GM23248 (cell line): ENCODE measurements at regions not wholly inside any gene's neighbourhood (a gene's known extent, or its start where the extent isn't known, plus 50 kb on each side); places are given as distances from the start of the nearest gene placed in this dataset.

Experiments
- DNase-seq: peaks from one replicate; pipeline ENCODE4 v3.0.0-alpha.2; 2015
- H2AFZ ChIP-seq: fragments of 200-600 bp; sonication (generic); 2 replicates; pipeline ENCODE4 v1.6.1; 2016; ENCODE audit warnings: antibody characterized with exemption
- H3F3A ChIP-seq: fragments of 200-600 bp; sonication (generic); 2 replicates; pipeline ENCODE4 v1.6.1; 2016; ENCODE audit warnings: mild to moderate bottlenecking, antibody characterized with exemption, mixed run types; ENCODE audit not compliant: insufficient read depth
- H3K27ac ChIP-seq: fragments of 200-600 bp; sonication (generic); 2 replicates; pipeline ENCODE4 v1.5.1; 2016; ENCODE audit warnings: mild to moderate bottlenecking
- H3K27me3 ChIP-seq: fragments of 200-600 bp; sonication (generic); replicated peaks from 2 replicates; pipeline ENCODE4 v1.6.1; 2016; ENCODE audit warnings: mild to moderate bottlenecking; ENCODE audit not compliant: insufficient read depth
- H3K36me3 ChIP-seq: fragments of 200-600 bp; sonication (generic); 2 replicates; pipeline ENCODE4 v1.6.1; 2016; ENCODE audit warnings: low read depth, mild to moderate bottlenecking
- H3K4me1 ChIP-seq: fragments of 200-600 bp; sonication (generic); 2 replicates; pipeline ENCODE4 v1.6.1; 2016; ENCODE audit warnings: mild to moderate bottlenecking; ENCODE audit not compliant: insufficient read depth
- H3K4me2 ChIP-seq: fragments of 200-600 bp; sonication (generic); one replicate; pipeline ENCODE4 v1.6.1; 2016; ENCODE audit warnings: mild to moderate bottlenecking; ENCODE audit not compliant: unreplicated experiment
- H3K4me3 ChIP-seq: fragments of 200-600 bp; sonication (generic); 2 replicates; pipeline ENCODE4 v1.5.1; 2016; ENCODE audit warnings: mild to moderate bottlenecking
- H3K79me2 ChIP-seq: fragments of 200-600 bp; sonication (generic); 2 replicates; pipeline ENCODE4 v1.6.1; 2016; ENCODE audit warnings: mild to moderate bottlenecking; ENCODE audit not compliant: insufficient read depth
- H3K9ac ChIP-seq: fragments of 200-600 bp; sonication (generic); 2 replicates; pipeline ENCODE4 v1.6.1; 2016; ENCODE audit warnings: mild to moderate bottlenecking
- H3K9me2 ChIP-seq: fragments of 200-600 bp; sonication (generic); 2 replicates; pipeline ENCODE4 v1.6.1; 2016; ENCODE audit warnings: mixed run types, mild to moderate bottlenecking, moderate library complexity; ENCODE audit not compliant: insufficient read depth
- H3K9me3 ChIP-seq: fragments of 200-600 bp; sonication (generic); one replicate; pipeline ENCODE4 v1.6.1; 2017; ENCODE audit warnings: low read depth
- H4K20me1 ChIP-seq: fragments of 200-600 bp; sonication (generic); 2 replicates; pipeline ENCODE4 v1.6.0; 2016; ENCODE audit not compliant: insufficient read depth
- EZH2 ChIP-seq: fragments of 200-600 bp; sonication (generic); IDR thresholded peaks from 2 replicates; pipeline ENCODE4 v1.6.1; 2018; ENCODE audit warnings: antibody characterized with exemption, mild to moderate bottlenecking; ENCODE audit not compliant: insufficient read depth, poor library complexity, severe bottlenecking
- EZH2phosphoT487 ChIP-seq: fragments of 200-600 bp; sonication (generic); IDR thresholded peaks from 2 replicates; pipeline ENCODE4 v1.6.1; 2018; ENCODE audit warnings: antibody characterized with exemption, moderate library complexity, mild to moderate bottlenecking, low read depth; ENCODE audit not compliant: insufficient read depth
- WGBS, 2 experiments: methylation state at CpG; one replicate each; pipeline ENCODE4 v1.1.6; 2015 to 2017; ENCODE audit warnings: low lambda C conversion rate in 2 of 2, low coverage in 1 of 2; ENCODE audit errors: missing lambda C conversion rate in 2 of 2; 5-methylcytosine and 5-hydroxymethylcytosine counted together
- in situ Hi-C: fragments of 300-500 bp; cut with MboI; formaldehyde crosslinking; loops from 2 replicates; pipeline ENCODE4 v1.15.0; 2020

GRCh38 chrX:35351795-35352483 lies 409.3 kb downstream of the FAM47B start:
- Histone ChIP-seq H3K4me2 (no peak overlapping the region), H3K36me3 (no peaks in the 10 kb centered on the region), H3K9me3 (no peaks in the 10 kb centered on the region), H4K20me1 (no peaks in the 10 kb centered on the region), H3K9me2 (no peaks in the 10 kb centered on the region), H2AFZ (no peak overlapping the region), H3K4me3 (no peak overlapping the region), H3F3A (no peaks in the 10 kb centered on the region), H3K79me2 (no peaks in the 10 kb centered on the region), H3K27me3 (no peaks in the 10 kb centered on the region), H3K27ac (no peak overlapping the region), H3K9ac (no peak overlapping the region), H3K4me1 (no peaks in the 10 kb centered on the region)
- 35 to 50% methylated on average over 5 of the region's 5 CpGs for WGBS, 2 experiments
- in situ Hi-C loops = no loop called here
- TF ChIP-seq EZH2phosphoT487 (no peak), EZH2 (no peak)
- no peak for DNase-seq

- Histone ChIP-seq H4K20me1 (no peaks in the 10 kb centered on the region), H3K4me1 (no peaks in the 10 kb centered on the region), H3K4me3 (no peak overlapping the region), H3K27ac (no peak overlapping the region), H3K79me2 (no peaks in the 10 kb centered on the region), H3K9ac (no peak overlapping the region), H3K9me3 (no peaks in the 10 kb centered on the region), H3K27me3 (no peaks in the 10 kb centered on the region), H3K36me3 (no peaks in the 10 kb centered on the region), H3K9me2 (no peaks in the 10 kb centered on the region), H3K4me2 (no peak overlapping the region), H2AFZ (no peak overlapping the region), H3F3A (no peaks in the 10 kb centered on the region)
- no peak for TF ChIP-seq EZH2phosphoT487
- no peak for TF ChIP-seq EZH2
- in situ Hi-C loops = no loop called here
- WGBS, 2 experiments = 5 to 6% methylated on average over 3 of the region's 3 CpGs
- DNase-seq = no peak
Observed at GRCh38 chrX:35357656-35358055, 415.1 kb downstream of the FAM47B start.

GRCh38 chrX:35362866-35363265 lies 420.3 kb downstream of the FAM47B start:
- H3K9ac ChIP-seq = no peak overlapping the region
- H2AFZ ChIP-seq = no peak overlapping the region
- no peaks in the 10 kb centered on the region for H4K20me1 ChIP-seq
- no peaks in the 10 kb centered on the region for H3K4me1 ChIP-seq
- H3K9me2 ChIP-seq = no peaks in the 10 kb centered on the region
- no peaks in the 10 kb centered on the region for H3F3A ChIP-seq
- H3K9me3 ChIP-seq = no peaks in the 10 kb centered on the region
- H3K4me3 ChIP-seq = no peak overlapping the region
- H3K36me3 ChIP-seq = no peaks in the 10 kb centered on the region
- H3K79me2 ChIP-seq = no peaks in the 10 kb centered on the region
- no peaks in the 10 kb centered on the region for H3K27me3 ChIP-seq
- WGBS, 2 experiments = 25 to 29% methylated on average over 4 of the region's 4 CpGs
- in situ Hi-C loops = no loop called here
- H3K4me2 ChIP-seq = no peak overlapping the region
- DNase-seq = no peak
- H3K27ac ChIP-seq = no peak overlapping the region
- TF ChIP-seq EZH2 (no peak), EZH2phosphoT487 (no peak)

- no peaks in the 10 kb centered on the region for H3K4me1 ChIP-seq
- H3K27ac ChIP-seq = no peak overlapping the region
- H3K27me3 ChIP-seq = no peaks in the 10 kb centered on the region
- H3K4me3 ChIP-seq = no peak overlapping the region
- no peak overlapping the region for H3K4me2 ChIP-seq
- DNase-seq = no peak
- H2AFZ ChIP-seq = no peak overlapping the region
- no peaks in the 10 kb centered on the region for H3K79me2 ChIP-seq
- H3K9me3 ChIP-seq = no peaks in the 10 kb centered on the region
- no peaks in the 10 kb centered on the region for H3K36me3 ChIP-seq
- H3K9ac ChIP-seq = no peak overlapping the region
- 0% methylated on average over 1 of the region's 1 CpG for WGBS, 2 experiments
- in situ Hi-C loops = no loop called here
- H4K20me1 ChIP-seq = no peaks in the 10 kb centered on the region
- H3F3A ChIP-seq = no peaks in the 10 kb centered on the region
- no peaks in the 10 kb centered on the region for H3K9me2 ChIP-seq
- no peak for TF ChIP-seq EZH2phosphoT487
- no peak for TF ChIP-seq EZH2
Observed at GRCh38 chrX:35374116-35374515, 424.0 kb upstream of the MAGEB16 start.
